ENCODE measurements at regions not wholly inside any gene's neighbourhood (a gene's known extent, or its start where the extent isn't known, plus 50 kb on each side); places are given as distances from the start of the nearest gene placed in this dataset.

GRCh38 chr5:116386633-116387032 lies 188.0 kb downstream of the SEMA6A start:
- H4K20me1 ChIP-seq (replicated peaks; ENCODE audit: insufficient read depth) = no peaks in the 10 kb centered on the region
- no peak overlapping the region for H3K4me3 Mint-ChIP-seq
- H3K9me2 ChIP-seq (ENCODE audit: insufficient read depth) = no peaks in the 10 kb centered on the region
- H3K27me3 ChIP-seq (ENCODE audit: insufficient read depth) = no peaks in the 10 kb centered on the region
- peaks cover 3% of the 10 kb centered on the region; the same call in 2 of the 3 replicates for H3K9me3 Mint-ChIP-seq
- H3K4me2 ChIP-seq = no peak overlapping the region
- no peaks in the 10 kb centered on the region; the same call in 2 of the 3 replicates for H3K36me3 Mint-ChIP-seq (ENCODE audit: low read depth)
- DNase-seq (ENCODE audit: low spot score) (no peak), ATAC-seq (no peak)
- no peak overlapping the region for H2AFZ ChIP-seq
- H3K4me1 ChIP-seq (ENCODE audit: insufficient read depth) = peaks cover 4% of the 10 kb centered on the region; the same call in 1 of the 2 replicates
- no peak overlapping the region for H3K27ac ChIP-seq (ENCODE audit: low read depth)
- TF ChIP-seq NANOG (IDR thresholded peaks at IDR 0.05; ENCODE audit: borderline replicate concordance) = no peak
- TF ChIP-seq EZH2phosphoT487 (IDR thresholded peaks at IDR 0.05; ENCODE audit: unreplicated experiment) = no peak
- TF ChIP-seq ZNF114 (CRISPR knock-in tag; IDR thresholded peaks at IDR 0.05) = no peak
- no peak for TF ChIP-seq CREB1 (CRISPR knock-in tag; IDR thresholded peaks at IDR 0.05; ENCODE audit: low read depth)
- TF ChIP-seq REST (IDR thresholded peaks at IDR 0.05; ENCODE audit: unreplicated experiment) = no peak
- TF ChIP-seq ZNF331 (CRISPR knock-in tag; IDR thresholded peaks at IDR 0.05; ENCODE audit: low read depth) = no peak
- TF ChIP-seq POLR2AphosphoS5 (IDR thresholded peaks at IDR 0.05; ENCODE audit: low read depth) = no peak
- TF ChIP-seq ETS1 (IDR thresholded peaks at IDR 0.05) = no peak
- no peak for TF ChIP-seq JUNB (IDR thresholded peaks at IDR 0.05; ENCODE audit: unreplicated experiment)
- no peak overlapping the region for H3K4me3 ChIP-seq
- no peaks in the 10 kb centered on the region for H3F3A ChIP-seq (replicated peaks; ENCODE audit: low read depth)
- no peaks in the 10 kb centered on the region for H3K36me3 ChIP-seq (ENCODE audit: insufficient read depth)
- no peak overlapping the region for H3K27ac Mint-ChIP-seq
- H3K79me2 ChIP-seq (replicated peaks; ENCODE audit: insufficient read depth) = no peaks in the 10 kb centered on the region
- peaks cover 8% of the 10 kb centered on the region; the same call in 2 of the 3 replicates for H3K4me1 Mint-ChIP-seq
- H3K27me3 Mint-ChIP-seq (ENCODE audit: insufficient read depth, low read depth, poor library complexity) = peaks cover 3% of the 10 kb centered on the region

GRCh38 chr5:116382874-116383266 lies 191.8 kb downstream of the SEMA6A start:
- no peak overlapping the region for H3K4me3 Mint-ChIP-seq
- H3K9me3 Mint-ChIP-seq = peaks cover 3% of the 10 kb centered on the region; the same call in 2 of the 3 replicates
- Histone ChIP-seq H3K27me3 (ENCODE audit: insufficient read depth) (no peaks in the 10 kb centered on the region), H3K9me2 (ENCODE audit: insufficient read depth) (no peaks in the 10 kb centered on the region), H3K36me3 (ENCODE audit: insufficient read depth) (no peaks in the 10 kb centered on the region), H2AFZ (no peak overlapping the region), H3K4me2 (no peak overlapping the region), H4K20me1 (replicated peaks; ENCODE audit: insufficient read depth) (no peaks in the 10 kb centered on the region), H3F3A (replicated peaks; ENCODE audit: low read depth) (no peaks in the 10 kb centered on the region), H3K27ac (ENCODE audit: low read depth) (no peak overlapping the region), H3K4me1 (ENCODE audit: insufficient read depth) (no peaks in the 10 kb centered on the region), H3K79me2 (replicated peaks; ENCODE audit: insufficient read depth) (no peaks in the 10 kb centered on the region), H3K4me3 (no peak overlapping the region)
- ATAC-seq (no peak), DNase-seq (ENCODE audit: low spot score) (no peak)
- no peaks in the 10 kb centered on the region; the same call in 2 of the 3 replicates for H3K4me1 Mint-ChIP-seq
- H3K27ac Mint-ChIP-seq = no peak overlapping the region
- no peaks in the 10 kb centered on the region for H3K36me3 Mint-ChIP-seq (ENCODE audit: low read depth)
- no peaks in the 10 kb centered on the region for H3K27me3 Mint-ChIP-seq (ENCODE audit: insufficient read depth, low read depth, poor library complexity)
- TF ChIP-seq REST (IDR thresholded peaks at IDR 0.05; ENCODE audit: unreplicated experiment) (no peak), NANOG (IDR thresholded peaks at IDR 0.05; ENCODE audit: borderline replicate concordance) (no peak), POLR2AphosphoS5 (IDR thresholded peaks at IDR 0.05; ENCODE audit: low read depth) (no peak), ZNF331 (CRISPR knock-in tag; IDR thresholded peaks at IDR 0.05; ENCODE audit: low read depth) (no peak)

All from GM23338 (cell line).